ENCODE measurements at regions not wholly inside any gene's neighbourhood (a gene's known extent, or its start where the extent isn't known, plus 50 kb on each side); places are given as distances from the start of the nearest gene placed in this dataset.

- TF ChIP-seq CTCF (IDR thresholded peaks at IDR 0.05; ENCODE audit: low read depth, low read length, missing input control) (no peak), NR2F2 (IDR thresholded peaks at IDR 0.05) (no peak), TAF1 (conservative IDR thresholded peaks at IDR 0.05) (no peak), JUND (IDR thresholded peaks at IDR 0.05) (no peak), YY1 (IDR thresholded peaks at IDR 0.05) (no peak), FOXA1 (IDR thresholded peaks at IDR 0.05) (no peak), MAX (IDR thresholded peaks at IDR 0.05) (no peak), RAD21 (IDR thresholded peaks at IDR 0.05) (no peak), ATF3 (IDR thresholded peaks at IDR 0.05) (no peak), SP1 (IDR thresholded peaks at IDR 0.05) (no peak), EGR1 (IDR thresholded peaks at IDR 0.05; ENCODE audit: low read depth in 2 of 2) (no peak), REST (IDR thresholded peaks at IDR 0.05) (no peak), GABPA (IDR thresholded peaks at IDR 0.05 in 1 of 2, conservative IDR thresholded peaks at IDR 0.05 in 1 of 2) (no peak), RXRA (IDR thresholded peaks at IDR 0.05) (no peak)
Measured at GRCh38 chr1:106571109-106571508, 485.4 kb upstream of the PRMT6 start.

Measured in liver (tissue), 3 donors.